PFSK-1 (cell line): ENCODE measurements at regions not wholly inside any gene's neighbourhood (a gene's known extent, or its start where the extent isn't known, plus 50 kb on each side); places are given as distances from the start of the nearest gene placed in this dataset.

Source experiments
- SIN3A ChIP-seq: IDR thresholded peaks from 2 replicates; pipeline ENCODE4 v1.6.1; 2012; ENCODE audit warnings: mild to moderate bottlenecking, low read length, moderate library complexity, borderline replicate concordance; ENCODE audit not compliant: insufficient read depth
- TAF1 ChIP-seq: IDR thresholded peaks from 2 replicates; pipeline ENCODE4 v1.6.1; 2012; ENCODE audit warnings: low read length, control low read depth, borderline replicate concordance; ENCODE audit not compliant: insufficient read depth
- TF ChIP-seq, protein P1 (sequence below), 2 experiments: IDR thresholded peaks; 2 replicates each; pipeline versions ENCODE4 v1.6.1 to v1.8.0; 2011 to 2012; ENCODE audit warnings: low read depth in 2 of 2, low read length in 2 of 2, control low read depth in 1 of 2, inconsistent platforms in 1 of 2, mild to moderate bottlenecking in 1 of 2, moderate library complexity in 1 of 2; ENCODE audit not compliant: insufficient read depth in 1 of 2

DNA sequence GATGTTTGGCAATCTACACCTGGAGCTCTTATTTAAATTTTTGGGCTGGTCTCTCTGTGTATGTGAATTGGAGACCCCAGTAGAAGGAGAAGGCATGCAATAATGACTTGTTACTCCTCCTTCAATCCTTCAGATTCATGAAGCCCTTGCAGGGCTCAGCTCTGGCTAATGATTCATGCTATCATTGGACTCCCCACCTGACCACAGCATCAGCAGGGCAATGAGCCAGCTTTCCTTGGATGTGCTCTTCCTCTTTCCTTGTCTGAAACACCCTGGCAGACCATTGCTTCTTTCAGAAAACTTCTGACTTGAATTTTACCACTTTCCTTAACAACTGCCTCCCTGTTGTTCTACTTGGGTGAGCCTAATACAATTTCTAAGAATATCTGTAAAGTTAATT, 1019.2 kb downstream of the AACS start:
- no peak for TF ChIP-seq TAF1
- TF ChIP-seq, protein P1, sequence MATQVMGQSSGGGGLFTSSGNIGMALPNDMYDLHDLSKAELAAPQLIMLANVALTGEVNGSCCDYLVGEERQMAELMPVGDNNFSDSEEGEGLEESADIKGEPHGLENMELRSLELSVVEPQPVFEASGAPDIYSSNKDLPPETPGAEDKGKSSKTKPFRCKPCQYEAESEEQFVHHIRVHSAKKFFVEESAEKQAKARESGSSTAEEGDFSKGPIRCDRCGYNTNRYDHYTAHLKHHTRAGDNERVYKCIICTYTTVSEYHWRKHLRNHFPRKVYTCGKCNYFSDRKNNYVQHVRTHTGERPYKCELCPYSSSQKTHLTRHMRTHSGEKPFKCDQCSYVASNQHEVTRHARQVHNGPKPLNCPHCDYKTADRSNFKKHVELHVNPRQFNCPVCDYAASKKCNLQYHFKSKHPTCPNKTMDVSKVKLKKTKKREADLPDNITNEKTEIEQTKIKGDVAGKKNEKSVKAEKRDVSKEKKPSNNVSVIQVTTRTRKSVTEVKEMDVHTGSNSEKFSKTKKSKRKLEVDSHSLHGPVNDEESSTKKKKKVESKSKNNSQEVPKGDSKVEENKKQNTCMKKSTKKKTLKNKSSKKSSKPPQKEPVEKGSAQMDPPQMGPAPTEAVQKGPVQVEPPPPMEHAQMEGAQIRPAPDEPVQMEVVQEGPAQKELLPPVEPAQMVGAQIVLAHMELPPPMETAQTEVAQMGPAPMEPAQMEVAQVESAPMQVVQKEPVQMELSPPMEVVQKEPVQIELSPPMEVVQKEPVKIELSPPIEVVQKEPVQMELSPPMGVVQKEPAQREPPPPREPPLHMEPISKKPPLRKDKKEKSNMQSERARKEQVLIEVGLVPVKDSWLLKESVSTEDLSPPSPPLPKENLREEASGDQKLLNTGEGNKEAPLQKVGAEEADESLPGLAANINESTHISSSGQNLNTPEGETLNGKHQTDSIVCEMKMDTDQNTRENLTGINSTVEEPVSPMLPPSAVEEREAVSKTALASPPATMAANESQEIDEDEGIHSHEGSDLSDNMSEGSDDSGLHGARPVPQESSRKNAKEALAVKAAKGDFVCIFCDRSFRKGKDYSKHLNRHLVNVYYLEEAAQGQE (IDR thresholded peaks at IDR 0.05; ENCODE audit: insufficient read depth in 1 of 2, low read depth in 2 of 2, low read length in 2 of 2): no peak
- no peak for TF ChIP-seq SIN3A
